K562 (cell line): ENCODE measurements at regions not wholly inside any gene's neighbourhood (a gene's known extent, or its start where the extent isn't known, plus 50 kb on each side); places are given as distances from the start of the nearest gene placed in this dataset.

Experiments used
- ATAC-seq: fragments of 200-7000 bp; cut with Tn5 transposase; 3 replicates; pipeline ENCODE4 v1.9.1; 2020; ENCODE audit warnings: moderate library complexity
- BruUV-seq: library from RNA; stranded (reverse); fragments of 400-500 nt; replicated peaks from 2 replicates; lab custom pipeline; 2021; lab: Mats Ljungman, UMichigan
- CTCF ChIA-PET: fragments of 300-600 bp; formaldehyde crosslinking; extraction: SDS; loops from one replicate; lab custom pipeline; 2021; ENCODE audit warnings: low intra/inter-chr PET ratio; lab: Yijun Ruan, JAX
- POLR2A ChIA-PET: fragments of 300-600, 350-650 bp; sonication (Branson Sonifier 250); formaldehyde crosslinking; extraction: SDS; loops from one replicate; lab custom pipeline; 2021; ENCODE audit warnings: antibody characterized with exemption, inconsistent platforms; lab: Yijun Ruan, JAX
- DNase-seq, 4 experiments: peaks; one replicate each; pipeline versions ENCODE4 v3.0.0 to v3.0.0-alpha.2; 2011 to 2018; ENCODE audit warnings: low spot score in 3 of 4, mixed read lengths in 3 of 4; ENCODE audit errors: extremely low read depth in 1 of 4
- FAIRE-seq: peaks from 2 replicates; lab custom pipeline; 2011; peaks lifted over from hg19 to GRCh38; lab: Jason Lieb, UNC
- H2AFZ ChIP-seq: 2 replicates; pipeline ENCODE4 v1.6.0; 2011; ENCODE audit warnings: low read depth, low read length, control low read depth, inconsistent platforms
- H3K27ac ChIP-seq: fragments of 200-600 bp; 3 replicates; pipeline ENCODE4 v1.8.0; 2011; ENCODE audit warnings: low read depth, mild to moderate bottlenecking, control low read depth, inconsistent platforms, low read length, moderate library complexity, mixed read lengths; ENCODE audit errors: extremely low read depth
- H3K27me3 ChIP-seq, 2 experiments: fragments of 300-600 bp in 1 of 2; 2 replicates in 1 of 2; 3 replicates in 1 of 2; pipeline versions ENCODE4 v1.6.0 to v1.8.0; 2011; ENCODE audit warnings: inconsistent platforms in 2 of 2, low read length in 2 of 2, mild to moderate bottlenecking in 1 of 2, mixed read lengths in 1 of 2, moderate library complexity in 1 of 2; ENCODE audit not compliant: control insufficient read depth in 2 of 2, insufficient read depth in 2 of 2
- H3K36me3 ChIP-seq: fragments of 300-600 bp; 3 replicates; pipeline ENCODE4 v1.8.0; 2011; ENCODE audit warnings: mild to moderate bottlenecking, low read length, inconsistent platforms; ENCODE audit not compliant: control insufficient read depth, insufficient read depth
- H3K4me1 ChIP-seq, 2 experiments: fragments of 200-600 bp in 1 of 2; replicated peaks in 1 of 2; 2 replicates in 1 of 2; 3 replicates in 1 of 2; pipeline versions ENCODE4 v1.5.1 to v1.8.0; 2011; ENCODE audit warnings: inconsistent platforms in 2 of 2, low read length in 2 of 2, mild to moderate bottlenecking in 1 of 2, mixed read lengths in 1 of 2, moderate library complexity in 1 of 2; ENCODE audit not compliant: control insufficient read depth in 2 of 2, insufficient read depth in 2 of 2
- H3K4me2 ChIP-seq: 2 replicates; pipeline ENCODE4 v1.6.1; 2011; ENCODE audit warnings: low read length, control low read depth, inconsistent platforms, mixed read lengths; ENCODE audit not compliant: insufficient read depth
- H3K4me3 ChIP-seq: fragments of 200-600 bp; sonication (generic), shearing (Covaris generic); 2 replicates; pipeline ENCODE4 v1.5.1; 2016; ENCODE audit warnings: control low read depth, inconsistent platforms
- H3K79me2 ChIP-seq: fragments of 200-600 bp; 3 replicates; pipeline ENCODE4 v1.8.0; 2011; ENCODE audit warnings: low read length, inconsistent platforms; ENCODE audit not compliant: control insufficient read depth, insufficient read depth
- H3K9ac ChIP-seq, 2 experiments: 2 replicates each; pipeline versions ENCODE4 v1.6.0 to v1.6.1; 2011; ENCODE audit warnings: low read depth in 2 of 2, low read length in 2 of 2, control low read depth in 1 of 2, inconsistent platforms in 1 of 2, mild to moderate bottlenecking in 1 of 2, mixed read lengths in 1 of 2; ENCODE audit not compliant: insufficient read depth in 1 of 2
- H3K9me1 ChIP-seq: one replicate; pipeline ENCODE4 v1.6.0; 2011; ENCODE audit warnings: inconsistent platforms, mild to moderate bottlenecking, low read length, moderate library complexity; ENCODE audit not compliant: control insufficient read depth, insufficient read depth
- H3K9me3 ChIP-seq: replicated peaks from 2 replicates; pipeline ENCODE4 v1.5.1; 2011; ENCODE audit warnings: low read depth, low read length, inconsistent platforms; ENCODE audit not compliant: control insufficient read depth, insufficient read depth
- H4K20me1 ChIP-seq: replicated peaks from 2 replicates; pipeline ENCODE4 v1.6.1; 2011; ENCODE audit warnings: low read length, inconsistent platforms, mixed read lengths; ENCODE audit not compliant: control insufficient read depth, insufficient read depth
- ARID3B ChIP-seq: fragments of 250-450 bp; sonication (Bioruptor Pico); IDR thresholded peaks from 2 replicates; pipeline ENCODE4 v1.4.0; 2020; ENCODE audit warnings: borderline replicate concordance
- HEY1 ChIP-seq: fragments of 250-450 bp; sonication (Bioruptor Pico); IDR thresholded peaks from 2 replicates; pipeline ENCODE4 v1.5.0; 2020; ENCODE audit warnings: mild to moderate bottlenecking, moderate library complexity, borderline replicate concordance
- JUND ChIP-seq, 2 experiments: IDR thresholded peaks; 2 replicates in 1 of 2; 3 replicates in 1 of 2; pipeline ENCODE4 v1.6.1; 2011; ENCODE audit warnings: borderline replicate concordance in 2 of 2, low read depth in 2 of 2, low read length in 2 of 2, improper control_type of control experiment in 1 of 2, missing biosample characterization in 1 of 2, missing genetic modification characterization in 1 of 2, missing genetic modification reagents in 1 of 2
- NONO ChIP-seq, 2 experiments: fragments of 200-400 bp in 1 of 2; fragments of 450-650 bp in 1 of 2; formaldehyde crosslinking in 1 of 2; IDR thresholded peaks; 2 replicates each; pipeline ENCODE4 v1.6.1; 2017; ENCODE audit warnings: low read depth in 2 of 2, mild to moderate bottlenecking in 2 of 2, moderate library complexity in 2 of 2, low read length in 1 of 2
- OTX1 ChIP-seq: fragments of 450-650 bp; formaldehyde crosslinking; IDR thresholded peaks from 2 replicates; pipeline ENCODE4 v1.4.0; 2022; ENCODE audit warnings: mild to moderate bottlenecking
- POLR2AphosphoS5 ChIP-seq: IDR thresholded peaks from 2 replicates; pipeline ENCODE4 v1.6.1; 2011; ENCODE audit warnings: mild to moderate bottlenecking, low read depth, low read length, moderate library complexity; ENCODE audit not compliant: control insufficient read depth, insufficient read depth
- SIN3B ChIP-seq: fragments of 450-650 bp; IDR thresholded peaks from 2 replicates; pipeline ENCODE4 v1.6.1; 2017; ENCODE audit warnings: low read depth, mild to moderate bottlenecking, moderate library complexity
- SMARCB1 ChIP-seq: IDR thresholded peaks from 2 replicates; pipeline ENCODE4 v1.6.1; 2011; ENCODE audit warnings: improper control_type of control experiment, low read depth; ENCODE audit not compliant: insufficient read length
- TCF7 ChIP-seq: sonication (generic); IDR thresholded peaks from 2 replicates; pipeline ENCODE4 v1.6.1; 2016; ENCODE audit warnings: antibody characterized with exemption, borderline replicate concordance
- TEAD1 ChIP-seq, 2 experiments: fragments of 450-650 bp in 1 of 2; sonication (generic) in 1 of 2; formaldehyde crosslinking; IDR thresholded peaks; 2 replicates each; pipeline versions ENCODE4 v1.4.0 to v1.8.0; 2020 to 2022; ENCODE audit warnings: mild to moderate bottlenecking in 2 of 2, missing genetic modification reagents in 1 of 2
- YBX1 ChIP-seq: fragments of 450-650 bp; IDR thresholded peaks from 2 replicates; pipeline ENCODE4 v1.7.1; 2016; ENCODE audit warnings: mild to moderate bottlenecking
- ZBED1 ChIP-seq: IDR thresholded peaks from 2 replicates; pipeline ENCODE4 v1.6.1; 2014
- WGBS: fragments of 100-300 bp; shearing (Covaris generic); methylation state at CpG from one replicate; pipeline ENCODE4 v1.1.6; 2016; ENCODE audit warnings: low coverage, mixed read lengths; ENCODE audit not compliant: insufficient coverage; ENCODE audit errors: missing lambda C conversion rate; 5-methylcytosine and 5-hydroxymethylcytosine counted together
- in situ Hi-C: fragments of 300-500 bp; cut with MboI; formaldehyde crosslinking; loops from 4 replicates; pipeline ENCODE4 v1.15.0; 2018; ENCODE audit warnings: inconsistent platforms, mixed read lengths
- intact Hi-C: fragments of 100-400 bp; cut with micrococcal nuclease; formaldehyde crosslinking; loops from 2 replicates; pipeline ENCODE4 v1.14.2; 2022
- TF ChIP-seq, protein P1 (sequence below): fragments of 250-450 bp; sonication (Bioruptor Pico); IDR thresholded peaks from 2 replicates; pipeline ENCODE4 v1.8.0; 2021; ENCODE audit warnings: moderate library complexity, mild to moderate bottlenecking, inconsistent platforms
- TF ChIP-seq, protein P2 (sequence below): fragments of 250-450 bp; sonication (Bioruptor Pico); IDR thresholded peaks from 2 replicates; pipeline ENCODE4 v1.5.0; 2021; ENCODE audit warnings: mild to moderate bottlenecking, moderate library complexity
- TF ChIP-seq, protein P3 (sequence below): sonication (generic); formaldehyde crosslinking; IDR thresholded peaks from 2 replicates; pipeline ENCODE4 v1.9.0; 2022; ENCODE audit warnings: mild to moderate bottlenecking, missing genetic modification reagents

DNA sequence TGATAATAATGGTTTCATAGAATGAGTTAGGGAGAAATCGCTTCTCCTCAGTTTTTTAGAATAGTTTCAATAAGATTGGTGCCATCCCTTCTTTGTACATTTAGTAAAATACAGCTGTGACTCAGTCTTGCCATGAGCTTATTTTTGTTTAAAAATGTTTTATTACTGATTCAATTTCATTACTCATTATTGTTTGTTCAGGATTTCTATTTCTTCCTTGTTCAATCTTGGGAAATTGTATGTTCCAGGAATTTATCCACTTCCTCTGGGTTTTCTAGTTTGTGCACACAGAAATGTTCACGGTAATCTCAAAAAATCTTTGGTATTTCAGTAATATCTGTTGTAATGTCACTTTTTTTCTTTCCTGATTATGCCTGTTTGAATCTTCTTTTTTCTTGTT is 371.5 kb upstream of the SETBP1 start (continued):
- TF ChIP-seq SIN3B, result no peak

DNA sequence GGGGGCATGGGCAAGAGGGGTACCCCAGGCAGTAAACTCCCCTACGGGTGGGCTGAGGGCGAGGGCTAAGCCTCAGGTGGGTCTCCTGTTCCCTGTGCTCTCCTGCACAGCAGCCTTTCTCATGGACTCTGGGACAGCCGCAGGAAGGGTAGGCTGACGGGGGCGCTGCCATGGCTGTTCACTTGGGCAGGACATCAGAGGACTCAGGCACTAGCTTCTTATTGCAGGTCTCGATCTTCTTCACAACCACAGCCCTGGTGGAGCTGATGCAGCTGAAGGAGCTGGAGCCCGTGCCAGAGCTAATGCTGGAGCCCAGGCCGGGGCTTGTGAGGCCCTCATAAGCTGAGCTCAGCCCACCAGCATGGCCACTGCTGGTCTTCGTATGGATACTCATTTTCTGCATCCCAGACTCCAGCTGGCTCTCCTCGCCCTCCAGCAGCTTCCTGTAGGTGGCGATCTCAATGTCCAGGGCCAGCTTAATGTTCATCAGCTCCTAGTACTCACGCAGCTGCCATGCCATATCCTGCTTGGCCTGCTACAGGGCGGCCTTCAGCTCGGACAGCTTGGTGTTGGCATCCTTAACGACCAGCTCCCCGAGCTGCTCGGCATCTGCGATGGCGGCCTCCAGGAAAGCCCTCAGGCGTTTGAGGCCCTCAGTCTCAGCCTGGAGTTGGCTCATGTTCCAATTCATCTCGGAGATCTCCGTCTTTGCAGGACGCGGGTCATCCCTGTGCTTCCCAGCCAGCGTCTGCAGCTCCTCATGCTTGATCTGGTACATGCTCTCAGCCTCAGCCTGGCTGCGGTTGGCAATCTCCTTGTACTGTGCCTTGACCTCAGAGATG is 359.8 kb upstream of the SETBP1 start:
- 2% methylated on average over 21 of the region's 26 CpGs for WGBS
- TF ChIP-seq ZBED1 (no peak), SMARCB1 (no peak), HEY1 (CRISPR knock-in tag) (no peak), JUND (IDR thresholded peaks at IDR 0.05; ENCODE audit: borderline replicate concordance, low read depth, low read length) (no peak), JUND (tag; IDR thresholded peaks at IDR 0.05; ENCODE audit: borderline replicate concordance, low read depth, low read length) (no peak), ARID3B (CRISPR knock-in tag) (no peak), NONO (IDR thresholded peaks at IDR 0.05; ENCODE audit: low read depth in 2 of 2, low read length in 1 of 2) (no peak), OTX1 (CRISPR knock-in tag) (no peak), YBX1 (no peak), POLR2AphosphoS5 (no peak), TCF7 (no peak), TEAD1 (CRISPR knock-in tag; IDR thresholded peaks at IDR 0.05) (no peak)
- TF ChIP-seq, protein P1, sequence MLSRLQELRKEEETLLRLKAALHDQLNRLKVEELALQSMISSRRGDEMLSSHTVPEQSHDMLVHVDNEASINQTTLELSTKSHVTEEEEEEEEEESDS (CRISPR knock-in tag), result no peak
- TF ChIP-seq, protein P2, sequence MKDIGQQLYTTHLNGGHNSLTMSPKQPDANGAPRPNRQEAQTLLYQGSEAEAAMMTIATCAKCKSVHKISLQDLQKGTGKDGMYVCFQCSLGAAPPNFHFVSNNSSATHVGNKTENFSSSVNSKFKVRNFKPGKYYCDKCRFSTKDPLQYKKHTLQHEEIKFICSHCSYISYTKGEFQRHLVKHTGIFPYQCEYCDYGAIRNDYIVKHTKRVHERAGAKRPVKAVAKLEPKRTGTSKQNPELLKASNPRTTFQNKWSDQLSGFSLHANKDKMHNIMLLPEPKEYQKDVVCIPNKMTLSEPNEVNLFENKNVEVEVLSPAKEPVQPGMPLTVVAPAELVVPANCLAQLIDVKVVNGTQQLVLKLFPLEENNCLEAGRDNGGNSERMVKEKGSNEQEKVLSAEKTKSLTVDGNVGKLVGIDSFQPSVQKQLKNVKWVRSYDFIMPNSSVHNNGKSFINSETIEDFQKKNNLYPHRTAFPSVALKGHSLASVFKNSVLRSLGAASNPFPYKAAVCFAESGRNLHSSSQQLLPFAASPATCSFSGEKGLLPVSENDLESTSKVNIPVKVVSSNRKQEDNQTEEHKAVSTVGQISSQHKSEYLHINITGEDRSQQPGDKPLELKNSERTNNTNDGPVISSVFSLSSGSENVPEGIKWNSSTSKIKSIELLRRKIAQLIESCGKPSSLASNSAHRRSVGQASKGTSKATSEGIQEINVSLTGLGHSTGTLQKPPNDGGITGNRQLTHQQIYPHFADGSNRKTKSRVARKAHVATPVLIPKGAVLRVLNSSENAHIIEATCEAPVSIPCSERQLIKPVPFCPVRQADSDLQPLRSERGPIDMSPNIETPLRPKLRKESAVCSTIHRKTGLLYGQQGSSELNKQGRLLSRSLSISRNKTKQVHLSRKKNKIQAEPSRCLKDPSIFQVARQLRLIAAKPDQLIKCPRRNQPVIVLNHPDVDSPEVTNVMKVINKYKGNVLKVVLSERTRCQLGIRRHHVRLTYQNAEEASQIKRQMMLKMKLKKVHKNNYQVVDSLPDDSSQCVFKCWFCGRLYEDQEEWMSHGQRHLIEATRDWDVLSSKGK (CRISPR knock-in tag), result no peak
- TF ChIP-seq, protein P3, sequence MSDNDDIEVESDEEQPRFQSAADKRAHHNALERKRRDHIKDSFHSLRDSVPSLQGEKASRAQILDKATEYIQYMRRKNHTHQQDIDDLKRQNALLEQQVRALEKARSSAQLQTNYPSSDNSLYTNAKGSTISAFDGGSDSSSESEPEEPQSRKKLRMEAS (CRISPR knock-in tag), result no peak

More for the DNA sequence above, 359.8 kb upstream of the SETBP1 start:
- no peak for FAIRE-seq
- no TSS peak for BruUV-seq
- no peaks in the 10 kb centered on the region for H3K4me1 ChIP-seq
- H3K36me3 ChIP-seq, result no peaks in the 10 kb centered on the region
- POLR2A ChIA-PET, result interaction anchor here (0.5 kb wide), 1 partner anchor 39 kb away, joined by 3 read pairs; no protein-coding TSS in a partner anchor
- H4K20me1 ChIP-seq, result no peaks in the 10 kb centered on the region
- no peaks in the 10 kb centered on the region for H3K27me3 ChIP-seq
- intact Hi-C loops, result no loop called here
- no peak overlapping the region for H3K4me2 ChIP-seq
- no peak overlapping the region for H3K9ac ChIP-seq
- in situ Hi-C loops, result no loop called here
- H2AFZ ChIP-seq, result no peak overlapping the region
- H3K9me1 ChIP-seq, result no peaks in the 10 kb centered on the region
- no peak overlapping the region for H3K27ac ChIP-seq
- no peaks in the 10 kb centered on the region for H3K79me2 ChIP-seq
- DNase-seq, result no peak
- no peak for ATAC-seq
- H3K4me3 ChIP-seq, result no peak overlapping the region
- no peaks in the 10 kb centered on the region for H3K9me3 ChIP-seq
- CTCF ChIA-PET, result no interaction called here
